CD4-positive, alpha-beta T cell (primary cell): ENCODE measurements at regions not wholly inside any gene's neighbourhood (a gene's known extent, or its start where the extent isn't known, plus 50 kb on each side); places are given as distances from the start of the nearest gene placed in this dataset.

ENCODE experiments used
- ATAC-seq: fragments of 200-7000 bp; cut with Tn5 transposase; one replicate; pipeline ENCODE4 v1.10.0; 2022; ENCODE audit warnings: mild to moderate bottlenecking; ENCODE audit not compliant: poor library complexity
- CTCF ChIA-PET: fragments of 350-600 bp; sonication (Branson Sonifier 250); formaldehyde crosslinking; loops from one replicate; lab custom pipeline; 2021; ENCODE audit warnings: antibody characterized with exemption, inconsistent platforms; lab: Charles Lee
- POLR2A ChIA-PET: fragments of 350-600 bp; sonication (Branson Sonifier 250); formaldehyde crosslinking; loops from one replicate; lab custom pipeline; 2021; ENCODE audit warnings: antibody characterized with exemption, inconsistent platforms; lab: Charles Lee
- DNase-seq, 14 experiments: peaks; one replicate each; pipeline ENCODE4 v3.0.0-alpha.2; 2013 to 2020; ENCODE audit warnings: mixed read lengths in 2 of 14
- H3K27ac ChIP-seq, 2 donors: one replicate each; pipeline versions ENCODE4 v1.5.1 to v1.7.0; 2013; ENCODE audit warnings: low read length in 2 of 2, low read depth in 1 of 2, mild to moderate bottlenecking in 1 of 2
- H3K27me3 ChIP-seq, 2 experiments: 1 replicate in 1 of 2; 2 replicates in 1 of 2; pipeline versions ENCODE4 v1.6.1 to v1.7.0; 2013; ENCODE audit warnings: low read length in 2 of 2, control low read depth in 1 of 2, mild to moderate bottlenecking in 1 of 2, moderate library complexity in 1 of 2; ENCODE audit not compliant: insufficient read depth in 2 of 2, control insufficient read depth in 1 of 2
- H3K36me3 ChIP-seq: one replicate; pipeline ENCODE4 v1.6.1; 2013; ENCODE audit warnings: low read length, control low read depth; ENCODE audit not compliant: insufficient read depth
- H3K4me1 ChIP-seq: one replicate; pipeline ENCODE4 v1.6.1; 2013; ENCODE audit warnings: low read length, control low read depth; ENCODE audit not compliant: insufficient read depth
- H3K4me3 ChIP-seq: one replicate; pipeline ENCODE4 v1.5.1; 2013; ENCODE audit warnings: mild to moderate bottlenecking, low read length, moderate library complexity
- H3K9me3 ChIP-seq, 2 experiments: 1 replicate in 1 of 2; 2 replicates in 1 of 2; pipeline versions ENCODE4 v1.6.1 to v1.7.0; 2013; ENCODE audit warnings: low read length in 2 of 2, mild to moderate bottlenecking in 2 of 2, control low read depth in 1 of 2, moderate library complexity in 1 of 2; ENCODE audit not compliant: control insufficient read depth in 1 of 2, insufficient read depth in 1 of 2
- H3K27ac Mint-ChIP-seq: one replicate; pipeline ENCODE4 v1.8.0; 2020; ENCODE audit warnings: mixed read lengths
- H3K27me3 Mint-ChIP-seq: one replicate; pipeline ENCODE4 v1.8.0; 2021; ENCODE audit warnings: mixed read lengths
- H3K36me3 Mint-ChIP-seq: one replicate; pipeline ENCODE4 v1.8.0; 2021; ENCODE audit warnings: low read depth, mixed read lengths
- H3K4me1 Mint-ChIP-seq: one replicate; pipeline ENCODE4 v1.8.0; 2021; ENCODE audit warnings: low read depth, mixed read lengths
- H3K4me3 Mint-ChIP-seq: one replicate; pipeline ENCODE4 v1.8.0; 2020; ENCODE audit warnings: mild to moderate bottlenecking, mixed read lengths
- H3K9me3 Mint-ChIP-seq: one replicate; pipeline ENCODE4 v1.8.0; 2020; ENCODE audit warnings: mixed read lengths
- CTCF ChIP-seq: fragments of 200-600 bp; IDR thresholded peaks from one replicate; pipeline ENCODE4 v1.8.0; 2022; ENCODE audit warnings: antibody characterized with exemption, mild to moderate bottlenecking
- intact Hi-C, 2 experiments: fragments of 100-400 bp; cut with DNase I in 1 of 2; cut with micrococcal nuclease in 1 of 2; formaldehyde crosslinking; loops; one replicate each; pipeline versions ENCODE4 v1.15.1 to v1.9.0; 2023 to 2025; cut with DNase I, micrococcal nuclease

- H3K36me3 Mint-ChIP-seq = no peaks in the 10 kb centered on the region
- Histone ChIP-seq H3K4me3 (no peak overlapping the region), H3K9me3 (no peaks in the 10 kb centered on the region), H3K36me3 (no peaks in the 10 kb centered on the region), H3K4me1 (peaks cover 30% of the 10 kb centered on the region), H3K27me3 (peaks cover 3 to 5% of the 10 kb centered on the region in 2 experiments), H3K27ac (no peak overlapping the region)
- H3K9me3 Mint-ChIP-seq = no peaks in the 10 kb centered on the region
- ChIA-PET CTCF (interaction anchor here (0.6 kb wide), 1 partner anchor 310 kb away, joined by 3 read pairs; no protein-coding TSS in a partner anchor), POLR2A (no interaction called here)
- intact Hi-C loops = no loop called here
- TF ChIP-seq CTCF = no peak
- H3K27ac Mint-ChIP-seq = no peak overlapping the region
- ATAC-seq (peak; percentile 22), DNase-seq (peak in 2 of 14 experiments; percentile 20 to 32)
- peaks cover 48% of the 10 kb centered on the region for H3K27me3 Mint-ChIP-seq
- H3K4me3 Mint-ChIP-seq = peak overlapping the region; percentile 62
- peaks cover 41% of the 10 kb centered on the region for H3K4me1 Mint-ChIP-seq
These were observed 63.1 kb upstream of the STEAP1B start for GRCh38 chr7:22563032-22563501.

- no peaks in the 10 kb centered on the region for H3K9me3 ChIP-seq
- no peak overlapping the region for H3K27ac Mint-ChIP-seq
- no peak for TF ChIP-seq CTCF
- H3K27ac ChIP-seq = no peak overlapping the region
- no peaks in the 10 kb centered on the region for H3K36me3 Mint-ChIP-seq
- CTCF ChIA-PET = interaction anchor here (0.7 to 4.5 kb wide), 3 partner anchors 220 to 1151 kb away, joined by 3 to 31 read pairs (median 3); no protein-coding TSS in a partner anchor
- peaks cover 38% of the 10 kb centered on the region for H3K27me3 Mint-ChIP-seq
- ATAC-seq (no peak), DNase-seq (no peak)
- no peaks in the 10 kb centered on the region for H3K9me3 Mint-ChIP-seq
- peaks cover 41% of the 10 kb centered on the region for H3K4me1 Mint-ChIP-seq
- no peak overlapping the region for H3K4me3 ChIP-seq
- POLR2A ChIA-PET = interaction anchor here (0.6 kb wide), 1 partner anchor 135 kb away, joined by 3 read pairs; no protein-coding TSS in a partner anchor
- intact Hi-C loops = no loop called here
- peaks cover 30% of the 10 kb centered on the region for H3K4me1 ChIP-seq
- H3K27me3 ChIP-seq = peaks cover 3 to 5% of the 10 kb centered on the region in 2 experiments
- no peaks in the 10 kb centered on the region for H3K36me3 ChIP-seq
- H3K4me3 Mint-ChIP-seq = no peak overlapping the region
These were observed 62.1 kb upstream of the STEAP1B start for GRCh38 chr7:22561895-22562593.

- Histone ChIP-seq H3K4me3 (no peak overlapping the region), H3K27me3 (peaks cover 3 to 5% of the 10 kb centered on the region in 2 experiments), H3K36me3 (no peaks in the 10 kb centered on the region), H3K4me1 (peaks cover 30% of the 10 kb centered on the region), H3K9me3 (no peaks in the 10 kb centered on the region), H3K27ac (no peak overlapping the region)
- Mint-ChIP-seq H3K9me3 (no peaks in the 10 kb centered on the region), H3K27ac (no peak overlapping the region), H3K36me3 (no peaks in the 10 kb centered on the region), H3K4me1 (peaks cover 41% of the 10 kb centered on the region), H3K4me3 (no peak overlapping the region), H3K27me3 (peaks cover 34% of the 10 kb centered on the region)
- no peak for ATAC-seq
- intact Hi-C loops = no loop called here
- ChIA-PET POLR2A (no interaction called here), CTCF (interaction anchor here (0.8 to 4.5 kb wide), 4 partner anchors 165 to 493 kb away, joined by 3 to 31 read pairs (median 8); partner anchors contain the start of gene IL6)
- TF ChIP-seq CTCF = no peak
- no peak for DNase-seq
These were observed 61.4 kb upstream of the STEAP1B start for GRCh38 chr7:22561321-22561811.
